OCI-LY7 (cell line): ENCODE measurements at regions not wholly inside any gene's neighbourhood (a gene's known extent, or its start where the extent isn't known, plus 50 kb on each side); places are given as distances from the start of the nearest gene placed in this dataset.

Source experiments
- BruUV-seq: library from RNA; stranded (reverse); fragments of 400-500 nt; replicated peaks from 2 replicates; lab custom pipeline; 2021; lab: Mats Ljungman, UMichigan
- CTCF ChIA-PET: fragments of 300-600 bp; sonication (Branson Sonifier 250); formaldehyde crosslinking; loops from one replicate; lab custom pipeline; 2022; ENCODE audit warnings: antibody characterized with exemption; ENCODE audit not compliant: unreplicated experiment; lab: Charles Lee
- POLR2A ChIA-PET: fragments of 300-600 bp; sonication (Branson Sonifier 250); formaldehyde crosslinking; loops from one replicate; lab custom pipeline; 2022; ENCODE audit warnings: antibody characterized with exemption; lab: Charles Lee
- DNase-seq: peaks from one replicate; pipeline ENCODE4 v3.0.0-alpha.2; 2015; ENCODE audit warnings: low spot score
- H2AFZ ChIP-seq: fragments of 200-600 bp; sonication (generic), shearing (Covaris generic); 2 replicates; pipeline ENCODE4 v1.6.1; 2014; ENCODE audit warnings: mild to moderate bottlenecking, antibody characterized with exemption, low read length, moderate library complexity
- H3K27ac ChIP-seq: fragments of 200-600 bp; sonication (generic); 2 replicates; pipeline ENCODE4 v1.5.1; 2014; ENCODE audit warnings: mixed run types, low read depth, mild to moderate bottlenecking, moderate library complexity, low read length, inconsistent platforms; ENCODE audit not compliant: poor library complexity, severe bottlenecking
- H3K36me3 ChIP-seq: fragments of 200-600 bp; sonication (generic); 2 replicates; pipeline ENCODE4 v1.6.1; 2014; ENCODE audit warnings: mild to moderate bottlenecking, antibody characterized with exemption, low read length, moderate library complexity, mixed read lengths; ENCODE audit not compliant: insufficient read depth
- H3K4me1 ChIP-seq: fragments of 200-600 bp; sonication (generic); 2 replicates; pipeline ENCODE4 v1.5.1; 2014; ENCODE audit warnings: mild to moderate bottlenecking, low read length; ENCODE audit not compliant: insufficient read depth, poor library complexity, severe bottlenecking
- H3K4me2 ChIP-seq: fragments of 200-600 bp; sonication (generic); 2 replicates; pipeline ENCODE4 v1.6.1; 2014; ENCODE audit warnings: mild to moderate bottlenecking, low read length
- H3K4me3 ChIP-seq: fragments of 200-600 bp; sonication (generic); 2 replicates; pipeline ENCODE4 v1.5.1; 2014; ENCODE audit warnings: mild to moderate bottlenecking, low read depth, low read length; ENCODE audit not compliant: poor library complexity, severe bottlenecking
- H3K79me2 ChIP-seq: fragments of 200-600 bp; sonication (generic); 2 replicates; pipeline ENCODE4 v1.6.1; 2016; ENCODE audit warnings: low read depth, mild to moderate bottlenecking, low read length, moderate library complexity, mixed read lengths; ENCODE audit not compliant: insufficient read depth
- H3K9me2 ChIP-seq: fragments of 200-600 bp; sonication (generic); 2 replicates; pipeline ENCODE4 v1.6.1; 2016; ENCODE audit warnings: mild to moderate bottlenecking, low read length, mixed read lengths; ENCODE audit not compliant: insufficient read depth
- H3K9me3 ChIP-seq: fragments of 200-600 bp; sonication (generic); 2 replicates; pipeline ENCODE4 v1.6.1; 2014; ENCODE audit warnings: mild to moderate bottlenecking, mixed run types, low read length, mixed read lengths
- H4K20me1 ChIP-seq: fragments of 200-600 bp; sonication (generic); 2 replicates; pipeline ENCODE4 v1.6.1; 2014; ENCODE audit warnings: mild to moderate bottlenecking, antibody characterized with exemption, low read length, moderate library complexity, mixed read lengths; ENCODE audit not compliant: insufficient read depth
- EZH2phosphoT487 ChIP-seq: fragments of 200-600 bp; sonication (generic); IDR thresholded peaks from 2 replicates; pipeline ENCODE4 v1.6.1; 2018; ENCODE audit warnings: low read depth, borderline replicate concordance, mild to moderate bottlenecking, mixed run types, antibody characterized with exemption, low read length, moderate library complexity, mixed read lengths
- intact Hi-C: fragments of 100-400 bp; cut with micrococcal nuclease; formaldehyde crosslinking; loops from one replicate; pipeline ENCODE4 v1.10.0; 2022; ENCODE audit not compliant: unreplicated experiment
- TF ChIP-seq, protein P1 (sequence below): fragments of 200-600 bp; sonication (generic); conservative IDR thresholded peaks from 2 replicates; pipeline ENCODE4 v1.5.1; 2014; ENCODE audit warnings: mild to moderate bottlenecking, antibody characterized with exemption, low read length, moderate library complexity, mixed read lengths

DNA sequence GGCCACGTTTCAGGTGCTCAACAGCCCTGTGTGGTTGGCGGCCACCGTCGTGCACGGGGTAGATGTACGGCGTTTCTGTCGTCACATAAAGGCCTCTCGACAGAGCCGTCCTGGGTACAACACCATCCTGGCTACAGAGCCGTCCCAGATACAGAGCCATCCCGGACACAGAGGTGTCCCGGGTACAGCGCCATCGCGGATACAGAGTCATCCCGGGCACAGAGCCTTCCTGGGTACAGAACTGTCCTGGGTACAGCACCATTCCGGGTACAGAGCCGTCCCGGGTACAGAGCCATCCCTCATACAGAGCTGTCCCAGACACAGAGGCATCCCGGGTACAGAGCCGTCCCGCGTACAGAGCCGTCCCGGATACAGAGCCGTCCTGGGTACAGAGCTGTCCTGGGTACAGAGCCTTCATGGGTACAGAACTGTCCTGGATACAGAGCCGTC, 222.7 kb upstream of the SOX1 start:
- no peak overlapping the region for H3K27ac ChIP-seq
- TF ChIP-seq EZH2phosphoT487: no peak
- TF ChIP-seq, protein P1, sequence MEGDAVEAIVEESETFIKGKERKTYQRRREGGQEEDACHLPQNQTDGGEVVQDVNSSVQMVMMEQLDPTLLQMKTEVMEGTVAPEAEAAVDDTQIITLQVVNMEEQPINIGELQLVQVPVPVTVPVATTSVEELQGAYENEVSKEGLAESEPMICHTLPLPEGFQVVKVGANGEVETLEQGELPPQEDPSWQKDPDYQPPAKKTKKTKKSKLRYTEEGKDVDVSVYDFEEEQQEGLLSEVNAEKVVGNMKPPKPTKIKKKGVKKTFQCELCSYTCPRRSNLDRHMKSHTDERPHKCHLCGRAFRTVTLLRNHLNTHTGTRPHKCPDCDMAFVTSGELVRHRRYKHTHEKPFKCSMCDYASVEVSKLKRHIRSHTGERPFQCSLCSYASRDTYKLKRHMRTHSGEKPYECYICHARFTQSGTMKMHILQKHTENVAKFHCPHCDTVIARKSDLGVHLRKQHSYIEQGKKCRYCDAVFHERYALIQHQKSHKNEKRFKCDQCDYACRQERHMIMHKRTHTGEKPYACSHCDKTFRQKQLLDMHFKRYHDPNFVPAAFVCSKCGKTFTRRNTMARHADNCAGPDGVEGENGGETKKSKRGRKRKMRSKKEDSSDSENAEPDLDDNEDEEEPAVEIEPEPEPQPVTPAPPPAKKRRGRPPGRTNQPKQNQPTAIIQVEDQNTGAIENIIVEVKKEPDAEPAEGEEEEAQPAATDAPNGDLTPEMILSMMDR: no peak
- H3K9me2 ChIP-seq: no peaks in the 10 kb centered on the region
- ChIA-PET CTCF (no interaction called here), POLR2A (no interaction called here)
- H3K4me3 ChIP-seq: no peak overlapping the region
- H3K36me3 ChIP-seq: no peaks in the 10 kb centered on the region
- intact Hi-C loops: no loop called here
- no peaks in the 10 kb centered on the region for H4K20me1 ChIP-seq
- no TSS peak for BruUV-seq
- H3K4me1 ChIP-seq: no peaks in the 10 kb centered on the region
- no peak for DNase-seq
- H3K9me3 ChIP-seq: no peaks in the 10 kb centered on the region
- no peak overlapping the region for H2AFZ ChIP-seq
- H3K4me2 ChIP-seq: no peak overlapping the region
- no peaks in the 10 kb centered on the region for H3K79me2 ChIP-seq

DNA sequence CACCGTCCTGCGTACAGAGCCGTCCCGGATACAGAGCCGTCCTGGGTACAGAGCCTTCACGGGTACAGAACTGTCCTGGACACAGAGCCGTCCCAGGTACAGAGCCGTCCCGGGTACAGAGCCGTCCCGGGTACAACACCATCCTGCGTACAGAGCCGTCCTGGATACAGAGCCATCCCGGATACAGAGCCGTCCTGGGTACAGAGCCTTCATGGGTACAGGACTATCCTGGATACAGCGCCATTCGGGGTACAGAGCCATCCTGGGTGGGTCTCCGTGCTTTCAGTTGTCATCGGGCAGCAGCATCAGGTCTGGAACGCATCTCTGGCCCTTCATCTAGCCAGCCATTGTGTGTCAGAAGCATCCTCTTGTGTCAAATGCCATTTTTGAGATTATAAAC, 222.3 kb upstream of the SOX1 start:
- no peaks in the 10 kb centered on the region for H3K4me1 ChIP-seq
- no peak overlapping the region for H3K27ac ChIP-seq
- no peak overlapping the region for H3K4me3 ChIP-seq
- POLR2A ChIA-PET: no interaction called here
- H3K9me2 ChIP-seq: no peaks in the 10 kb centered on the region
- no peaks in the 10 kb centered on the region for H3K36me3 ChIP-seq
- intact Hi-C loops: no loop called here
- TF ChIP-seq, protein P1: no peak
- TF ChIP-seq EZH2phosphoT487: no peak
- BruUV-seq: no TSS peak
- no peak overlapping the region for H3K4me2 ChIP-seq
- no peaks in the 10 kb centered on the region for H3K79me2 ChIP-seq
- H3K9me3 ChIP-seq: no peaks in the 10 kb centered on the region
- no peaks in the 10 kb centered on the region for H4K20me1 ChIP-seq
- no peak overlapping the region for H2AFZ ChIP-seq
- DNase-seq: no peak
- CTCF ChIA-PET: no interaction called here

DNA sequence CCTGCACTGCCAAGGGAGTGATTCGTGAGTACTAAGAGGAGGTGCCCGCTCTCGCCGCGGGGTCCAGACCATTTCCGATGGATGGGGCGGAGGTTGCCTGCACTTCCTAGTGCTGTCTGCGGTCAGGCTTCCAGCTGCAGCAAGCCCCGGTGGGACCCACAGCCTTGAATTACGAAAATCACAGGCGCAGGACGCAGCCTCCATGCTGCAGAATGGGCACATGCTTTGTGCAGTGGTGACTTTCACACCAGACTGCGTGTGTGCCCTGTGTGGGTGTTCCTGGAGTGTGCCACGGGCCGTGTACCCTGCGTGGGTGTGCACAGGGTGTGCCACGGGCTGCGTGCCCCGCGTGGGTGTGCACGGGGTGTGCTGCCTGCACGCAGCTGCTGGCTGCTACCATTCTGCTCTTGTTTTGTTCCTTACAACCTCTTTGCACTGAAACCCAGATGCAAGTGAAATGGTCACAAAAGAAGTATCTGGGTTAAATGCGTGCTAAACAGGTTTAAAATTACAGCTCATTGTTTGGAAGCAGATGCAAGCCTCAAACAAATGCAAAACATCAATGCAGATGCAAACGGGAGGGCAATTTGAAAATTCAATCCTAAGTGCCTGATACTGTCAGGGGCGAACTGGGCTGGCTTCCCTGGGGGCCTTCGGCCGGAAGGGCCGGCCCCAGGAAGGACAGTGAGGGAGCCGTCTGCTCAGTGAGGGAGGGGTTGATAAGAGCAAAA, 221.2 kb upstream of the SOX1 start:
- no peaks in the 10 kb centered on the region for H3K4me1 ChIP-seq
- H3K9me3 ChIP-seq: no peaks in the 10 kb centered on the region
- H2AFZ ChIP-seq: no peak overlapping the region
- H3K4me2 ChIP-seq: no peak overlapping the region
- CTCF ChIA-PET: no interaction called here
- no peak for DNase-seq
- intact Hi-C loops: no loop called here
- H4K20me1 ChIP-seq: no peaks in the 10 kb centered on the region
- TF ChIP-seq, protein P1: no peak
- TF ChIP-seq EZH2phosphoT487: no peak
- no peaks in the 10 kb centered on the region for H3K36me3 ChIP-seq
- H3K27ac ChIP-seq: no peak overlapping the region
- no peak overlapping the region for H3K4me3 ChIP-seq
- no peaks in the 10 kb centered on the region for H3K9me2 ChIP-seq
- POLR2A ChIA-PET: no interaction called here
- H3K79me2 ChIP-seq: no peaks in the 10 kb centered on the region
- no TSS peak for BruUV-seq
